ENCODE measurements at regions not wholly inside any gene's neighbourhood (a gene's known extent, or its start where the extent isn't known, plus 50 kb on each side); places are given as distances from the start of the nearest gene placed in this dataset.

DNA sequence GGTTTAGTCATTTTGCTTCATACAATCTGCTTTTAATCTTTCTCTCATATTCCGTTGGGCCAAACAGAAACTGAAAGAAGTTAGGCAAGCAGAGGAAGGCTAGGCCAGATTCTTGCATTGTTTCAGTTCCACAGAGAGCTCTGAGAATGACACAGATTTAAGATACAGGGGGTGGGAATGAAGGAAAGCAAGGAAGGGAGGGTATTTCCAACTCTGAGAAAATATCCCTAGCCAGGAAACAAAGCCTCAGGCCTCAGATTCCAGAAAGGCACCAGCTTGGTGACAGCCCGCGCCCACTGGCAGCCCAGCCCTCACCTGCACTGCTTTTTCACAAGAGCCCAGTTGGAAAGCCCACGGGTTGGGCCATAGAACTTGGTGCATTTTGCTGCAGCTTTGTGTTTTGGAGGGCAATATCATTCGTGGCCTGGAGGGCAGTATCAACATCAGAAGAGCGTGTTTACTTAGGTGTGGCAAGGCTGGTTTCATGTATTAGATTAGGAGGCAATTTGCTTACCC lies 63.5 kb downstream of the ENC1 start:
- peak; percentile 75 for FAIRE-seq

DNA sequence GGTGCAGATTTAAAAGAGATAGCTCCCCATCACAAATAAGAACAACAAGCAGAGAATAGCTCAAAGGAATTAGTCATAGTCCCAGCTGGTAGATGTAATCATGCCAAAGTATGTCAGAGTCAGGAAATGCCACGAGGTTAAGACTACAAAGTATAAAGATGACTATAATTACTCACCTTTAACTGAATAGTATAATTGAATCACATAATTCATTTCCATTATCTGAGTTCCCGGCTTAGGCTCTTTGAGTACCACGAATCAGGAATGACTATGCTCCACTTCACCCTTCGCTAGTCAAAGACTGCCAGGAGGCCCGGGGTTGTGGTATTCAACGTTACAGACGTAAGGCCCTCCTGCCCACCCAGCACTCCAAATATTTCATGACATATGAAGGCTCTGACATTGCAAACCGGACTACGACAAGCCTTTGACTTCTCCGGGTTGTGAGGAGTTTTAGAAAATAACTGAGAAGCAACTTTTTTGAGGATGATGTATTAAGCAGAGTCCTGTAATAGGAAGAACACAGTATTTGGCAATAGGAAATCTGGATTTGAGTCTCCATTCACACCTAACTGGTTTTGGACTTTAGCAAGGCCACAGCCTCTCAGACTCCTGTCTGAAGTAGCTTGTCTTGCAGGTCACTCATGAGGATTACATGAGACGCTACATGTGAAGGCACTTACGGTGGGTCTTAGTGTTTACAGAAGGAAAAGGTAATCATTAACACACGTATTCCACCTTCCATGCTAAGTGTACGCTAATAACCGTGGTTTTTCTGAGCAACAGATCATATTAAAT lies 64.6 kb downstream of the ENC1 start:
- FAIRE-seq = peak; percentile 57

DNA sequence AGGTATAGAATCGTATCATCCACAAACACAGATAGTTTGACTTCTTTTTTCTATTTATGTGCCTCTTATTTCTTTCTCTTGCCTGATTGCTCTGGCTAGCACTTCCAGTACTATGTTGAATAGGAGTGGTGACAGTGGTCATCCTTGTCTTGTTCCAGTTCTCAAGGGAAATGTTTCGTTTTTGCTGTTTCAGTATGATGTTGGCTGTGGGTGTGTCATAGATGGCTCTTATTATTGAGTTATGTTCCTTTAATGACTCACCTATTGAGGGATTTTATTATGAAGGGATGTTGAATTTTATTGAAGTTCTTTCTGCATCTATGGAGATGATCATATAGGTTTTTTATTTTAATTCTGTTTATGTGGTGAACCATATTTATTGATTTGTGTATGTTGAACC lies 70.3 kb downstream of the ENC1 start:
- FAIRE-seq = no peak

DNA sequence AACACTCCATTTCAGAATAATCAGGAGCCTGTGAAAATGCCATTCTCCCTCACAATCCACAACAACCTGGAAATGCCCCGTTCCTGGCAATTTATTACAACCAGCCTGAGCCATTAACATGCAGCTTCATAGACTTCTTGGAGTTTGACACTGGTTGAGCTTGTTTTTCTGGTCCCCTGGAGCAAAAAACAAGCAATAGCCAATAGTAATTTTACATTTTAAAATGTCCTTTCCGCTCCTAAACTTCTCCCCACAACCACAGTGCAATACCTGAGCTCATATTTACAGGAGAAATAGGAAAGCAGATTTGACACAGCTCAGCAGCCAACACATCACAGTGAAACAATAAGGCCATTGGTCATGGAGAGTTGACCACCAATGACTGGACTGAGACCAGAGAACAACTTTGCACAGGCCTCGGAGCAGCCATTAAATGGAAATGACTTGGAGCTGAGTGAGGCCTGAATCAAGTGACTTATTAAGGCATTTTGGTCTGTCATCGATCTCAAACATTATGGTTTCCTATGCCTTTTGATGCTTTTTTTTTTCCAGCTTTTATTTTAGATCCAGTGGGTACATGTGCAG lies 73.0 kb downstream of the ENC1 start:
- FAIRE-seq = no peak

DNA sequence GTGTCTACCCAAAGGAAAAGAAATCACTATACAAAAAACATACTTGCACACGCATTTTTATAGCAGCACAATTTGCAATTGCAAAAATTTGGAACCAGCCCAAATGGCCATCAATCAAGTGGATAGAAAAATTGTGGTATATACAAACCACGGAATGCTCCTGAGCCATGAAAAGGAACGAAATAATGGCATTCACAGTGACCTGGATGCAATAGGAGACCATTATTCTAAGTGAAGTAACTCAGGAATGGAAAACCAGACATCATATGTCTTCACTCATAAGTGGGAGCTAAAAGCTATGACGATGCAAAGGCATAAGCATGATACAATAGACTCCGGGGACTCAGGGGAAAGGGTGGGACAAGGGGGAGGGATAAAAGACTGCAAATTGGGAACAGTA lies 78.4 kb downstream of the ENC1 start:
- no peak for FAIRE-seq

DNA sequence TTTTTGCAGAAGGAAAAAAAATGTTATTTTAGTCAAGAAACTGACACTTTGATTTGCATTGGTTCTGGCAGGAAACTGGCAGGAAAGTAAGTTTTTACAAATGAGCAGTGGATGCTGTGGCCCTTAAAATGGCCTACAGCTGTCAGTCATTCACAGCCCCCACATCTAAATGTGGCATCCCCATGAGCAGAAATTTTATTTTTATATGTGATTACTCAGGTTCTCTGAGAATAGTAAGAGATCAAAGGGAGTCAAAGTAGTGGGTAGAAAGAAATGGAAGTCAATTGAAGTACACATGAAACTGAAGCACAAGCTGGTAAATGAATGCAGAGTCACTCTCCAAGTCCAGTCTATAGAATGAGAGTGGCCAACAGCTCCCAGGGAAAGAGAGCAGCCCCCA lies 80.3 kb downstream of the ENC1 start:
- FAIRE-seq = no peak

DNA sequence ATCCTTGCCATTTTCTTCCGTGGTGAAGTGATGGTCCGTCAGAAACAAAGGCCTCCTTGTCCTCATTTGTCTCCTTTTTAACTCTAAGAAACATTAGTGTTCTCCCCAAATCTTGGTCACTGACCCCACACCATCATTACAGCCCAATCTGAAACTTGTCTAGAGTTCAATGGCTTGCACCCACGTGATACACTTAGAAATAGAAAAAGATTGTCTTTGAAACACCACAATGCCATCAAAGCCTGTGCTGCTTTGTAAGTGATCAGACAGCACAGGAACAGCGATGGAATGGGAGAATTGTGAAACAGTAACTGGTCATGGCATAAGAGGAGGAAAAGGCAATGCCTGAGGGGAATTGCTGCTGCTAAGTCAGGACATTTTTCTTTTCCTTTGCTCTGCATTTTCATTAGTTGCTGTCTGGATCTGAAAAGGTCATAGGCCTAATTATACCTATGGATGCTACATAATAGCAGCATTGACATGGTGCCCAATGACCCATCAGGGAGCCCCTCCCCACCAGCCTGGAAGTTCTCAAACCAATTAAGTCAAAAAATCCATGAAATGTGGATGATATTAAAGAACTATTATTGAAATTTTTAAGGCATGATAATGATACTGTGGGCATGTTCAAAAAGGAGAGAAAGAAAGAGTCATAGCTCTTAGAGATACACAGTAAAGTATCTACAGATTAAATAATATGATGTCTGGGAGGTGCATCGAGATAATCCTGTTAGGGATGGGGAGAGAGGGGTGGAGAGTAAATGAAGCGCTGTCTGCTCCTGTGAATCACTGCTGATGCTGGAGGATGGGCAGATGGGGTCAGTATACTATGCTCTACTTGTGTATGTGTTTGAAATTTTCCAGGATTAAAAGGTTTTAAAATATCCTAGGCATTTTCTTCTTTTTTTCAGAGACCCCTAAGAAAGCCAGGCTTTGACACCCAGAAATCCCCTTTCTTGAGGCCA lies 83.6 kb downstream of the ENC1 start:
- no peak for FAIRE-seq

DNA sequence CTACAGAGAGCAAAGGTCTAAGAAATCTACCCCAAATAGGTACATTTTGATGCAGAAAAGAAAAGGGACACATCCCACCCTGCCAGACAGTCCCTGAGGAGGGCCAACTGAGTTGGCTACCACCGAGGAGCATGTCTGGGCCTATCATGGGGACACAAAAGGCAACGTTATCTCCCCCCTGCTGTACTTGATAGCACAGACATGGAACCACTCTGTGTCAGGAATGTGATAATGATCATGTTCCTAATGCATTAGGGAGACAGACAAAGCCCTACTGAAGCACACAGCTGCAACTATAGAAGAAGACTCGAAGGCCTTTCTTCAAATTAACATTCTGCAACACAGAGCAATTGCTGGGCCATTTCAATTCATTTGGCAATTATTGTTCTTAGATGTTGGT lies 84.5 kb downstream of the ENC1 start:
- no peak for FAIRE-seq

DNA sequence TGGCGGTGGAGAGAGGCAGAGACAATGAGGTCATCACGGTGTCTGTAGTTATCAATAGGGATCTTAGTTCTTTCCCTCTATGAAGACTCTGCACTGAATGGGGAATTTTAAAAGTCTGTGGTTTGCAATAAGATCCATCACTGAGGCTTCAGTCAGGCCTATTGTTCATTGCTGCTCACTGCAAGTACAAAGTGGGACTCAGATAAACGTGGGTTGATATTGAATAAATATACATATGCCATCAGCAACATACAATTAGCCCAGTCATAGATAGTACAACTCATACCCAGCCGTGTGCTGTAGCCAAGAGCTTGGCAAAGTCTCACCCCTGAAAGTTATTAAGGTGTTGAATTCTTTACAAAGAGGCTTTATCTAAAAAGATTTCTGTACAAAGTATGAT lies 88.4 kb downstream of the ENC1 start:
- FAIRE-seq = no peak

DNA sequence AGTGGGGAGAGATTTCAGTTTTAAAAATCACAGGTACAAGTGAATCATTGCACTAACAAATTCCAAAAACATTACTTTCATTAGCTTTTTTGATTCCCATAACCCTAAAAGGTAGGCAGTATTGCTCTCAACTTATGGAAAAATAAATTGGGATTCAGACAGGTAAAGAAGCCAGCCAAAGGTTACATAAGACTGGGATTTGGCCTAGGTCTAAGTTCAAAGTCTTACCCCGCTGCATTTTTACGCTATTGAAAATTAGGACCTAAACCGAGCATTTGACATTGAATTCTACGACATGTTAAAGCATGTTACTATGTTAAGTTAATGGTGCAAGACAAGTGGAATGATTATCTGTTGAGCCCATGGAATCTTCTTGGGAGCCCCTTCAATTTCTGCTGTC lies 89.6 kb downstream of the ENC1 start:
- FAIRE-seq = no peak

DNA sequence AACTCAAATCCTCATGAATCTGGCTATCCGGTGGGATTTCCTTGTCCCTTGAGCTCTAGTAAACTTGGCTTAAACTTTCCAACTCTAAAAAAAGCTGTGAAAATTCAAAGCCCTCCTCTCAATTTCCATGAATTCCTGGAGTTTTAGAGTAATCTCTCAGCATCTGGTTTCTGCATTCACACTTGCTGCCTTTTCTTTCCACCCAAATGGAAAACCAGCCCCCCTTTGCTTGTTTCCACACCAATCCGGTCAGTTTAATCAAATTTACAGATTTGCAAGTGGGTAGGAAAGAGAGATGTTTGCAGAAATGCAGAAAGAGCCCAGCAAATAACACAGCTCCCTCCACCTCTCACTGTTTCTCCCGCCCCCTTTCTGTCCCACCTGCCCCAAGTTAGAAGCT lies 91.1 kb downstream of the ENC1 start:
- no peak for FAIRE-seq

DNA sequence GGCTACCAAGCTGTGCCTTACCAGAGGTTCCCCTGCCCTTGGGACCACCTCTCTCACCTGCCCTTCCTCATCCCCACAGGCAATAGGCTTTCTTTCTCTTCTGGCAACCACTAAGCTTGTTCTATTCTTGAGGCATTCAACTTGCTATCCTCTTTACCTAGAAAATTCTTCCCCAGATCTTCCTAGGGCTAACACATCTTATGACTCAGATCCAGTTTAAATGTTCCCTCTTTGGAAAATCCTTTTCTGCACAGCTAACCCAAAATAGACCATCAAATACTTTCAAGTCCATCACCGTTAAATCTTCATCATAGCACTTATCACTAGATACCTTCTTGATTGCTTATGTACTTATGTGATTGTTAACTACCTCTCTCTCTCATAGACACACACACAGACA lies 93.7 kb downstream of the ENC1 start:
- FAIRE-seq = no peak

DNA sequence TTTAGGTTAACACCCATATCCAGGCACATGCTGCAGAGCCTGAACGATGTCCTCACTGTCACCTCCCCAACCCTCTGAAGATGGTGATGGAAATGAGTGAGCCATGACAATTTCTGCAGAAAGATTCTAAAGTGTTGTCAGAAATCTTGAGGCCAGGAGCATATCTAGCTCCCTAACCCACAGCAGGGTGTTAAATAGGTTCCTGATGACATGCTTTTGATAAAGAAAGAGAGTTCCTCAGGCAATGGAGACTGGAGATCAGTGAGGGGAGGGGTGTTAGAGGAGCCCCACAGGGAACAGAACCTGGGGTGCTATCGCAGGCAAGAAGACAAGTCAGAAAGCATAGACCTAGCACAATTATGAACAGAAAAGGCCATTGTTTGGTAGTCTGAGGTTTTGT lies 95.7 kb downstream of the ENC1 start:
- FAIRE-seq = no peak

DNA sequence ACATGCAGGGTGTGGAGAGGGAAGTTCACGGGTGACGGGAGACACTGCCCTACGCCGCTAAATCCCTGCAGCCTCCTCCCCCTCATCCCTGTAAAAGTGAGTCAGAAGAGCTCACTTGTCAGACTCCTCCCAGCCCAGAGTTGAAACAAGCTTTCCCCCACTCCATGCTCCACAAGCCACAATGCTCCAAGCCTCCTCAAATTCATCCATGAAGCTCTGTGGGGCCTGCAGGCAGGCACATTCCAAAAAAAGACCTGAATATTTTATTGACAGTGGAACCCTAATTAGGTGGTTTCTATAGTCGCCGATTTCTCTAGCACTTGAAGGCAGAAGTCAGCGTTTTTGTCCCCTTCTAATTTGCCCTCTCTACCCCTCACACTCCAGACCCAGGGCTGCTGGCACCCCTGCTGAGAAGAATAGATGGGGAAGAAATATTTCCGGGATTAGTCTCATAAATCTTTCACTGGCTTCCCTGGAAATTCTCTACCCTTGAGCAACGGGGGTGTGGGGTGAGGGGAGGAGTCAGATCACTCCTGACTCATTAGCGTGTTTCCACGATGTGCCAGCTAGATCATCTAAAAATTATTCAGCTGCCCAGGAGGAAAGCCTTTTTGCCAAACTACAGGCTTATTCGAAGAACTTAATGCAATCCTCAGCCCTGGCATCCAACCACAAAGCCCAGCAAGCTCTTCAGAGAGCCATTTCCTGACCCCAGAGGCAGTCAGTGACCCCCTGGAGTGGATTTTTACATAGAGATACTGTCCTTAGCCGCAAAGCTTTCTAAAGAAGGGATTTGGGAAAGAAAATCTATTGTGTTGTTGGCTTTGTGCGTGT lies 97.1 kb downstream of the ENC1 start:
- no peak for FAIRE-seq

DNA sequence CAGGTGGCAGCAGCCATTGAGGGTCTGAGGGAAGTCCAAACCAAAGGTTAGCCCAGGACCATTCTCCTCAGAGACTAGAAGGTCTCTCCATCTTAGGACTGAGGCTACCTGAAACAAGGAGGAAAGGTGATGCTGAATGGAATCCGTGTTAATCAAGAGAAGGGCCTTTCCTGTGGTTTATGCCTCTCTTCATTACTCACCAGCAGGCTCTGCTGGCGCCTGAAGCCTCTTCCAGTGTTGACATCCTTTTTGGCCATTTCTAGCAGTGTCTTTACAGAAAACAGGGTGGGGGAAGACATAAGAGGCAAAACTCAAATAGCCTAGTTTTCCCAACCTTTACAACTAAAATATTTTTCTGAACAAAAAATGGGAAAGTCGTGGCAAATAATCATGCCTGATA lies 98.0 kb downstream of the ENC1 start:
- FAIRE-seq = no peak

DNA sequence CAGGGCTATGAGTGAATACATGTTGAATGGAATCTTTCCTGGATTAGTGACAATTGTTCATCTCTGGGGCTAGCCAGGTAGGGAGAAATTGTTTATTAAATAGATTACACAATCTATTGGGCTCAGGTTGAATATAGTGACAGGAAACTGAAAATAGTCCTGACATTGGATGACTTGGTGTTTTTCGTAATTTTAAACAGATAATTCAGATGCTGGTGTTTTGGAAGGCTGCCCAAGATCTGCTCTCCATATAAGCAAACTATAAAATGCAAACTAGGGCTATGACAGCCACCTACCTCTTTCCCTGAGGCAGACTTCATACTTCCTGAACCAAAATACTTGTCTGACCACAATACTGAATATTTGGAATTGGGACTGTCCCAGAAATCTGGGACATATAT lies 99.1 kb downstream of the ENC1 start:
- no peak for FAIRE-seq

DNA sequence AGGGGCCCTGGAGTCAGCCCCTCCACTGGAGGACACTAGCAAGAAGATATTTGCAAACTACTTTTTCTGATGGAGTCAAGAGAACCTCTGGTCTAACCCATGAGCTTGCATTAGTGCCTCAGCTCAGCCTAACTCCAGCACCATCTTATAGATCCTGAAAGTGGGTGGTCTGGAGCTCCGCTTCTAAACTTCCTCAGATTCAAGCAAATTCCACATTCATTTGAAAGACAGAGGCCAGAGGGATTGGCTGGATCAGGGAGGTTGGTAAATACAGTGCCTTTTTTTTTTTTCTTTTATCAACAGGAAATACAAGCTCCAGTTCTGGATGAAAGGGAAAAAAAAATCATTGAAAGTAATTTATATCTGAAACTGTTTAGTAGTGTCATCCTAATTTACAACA lies 99.9 kb downstream of the ENC1 start:
- FAIRE-seq = no peak

DNA sequence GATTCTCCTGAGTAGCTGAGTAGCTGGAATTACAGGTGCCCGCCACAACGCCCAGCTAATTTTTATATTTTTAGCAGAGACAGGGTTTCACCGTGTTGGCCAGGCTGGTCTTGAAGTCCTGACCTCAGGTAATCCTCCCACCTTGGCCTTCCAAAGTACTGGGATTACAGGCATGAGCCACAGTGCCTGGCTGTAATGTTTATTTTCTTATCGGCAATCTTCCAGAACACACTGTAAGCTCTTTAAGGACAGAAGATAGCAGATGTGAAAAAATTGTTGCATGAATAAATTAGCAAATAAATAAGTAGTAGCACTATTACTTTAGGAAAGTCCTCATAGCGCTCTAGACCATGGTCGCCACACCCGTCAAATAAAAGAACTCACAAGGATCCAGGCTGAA lies 100.5 kb downstream of the ENC1 start:
- FAIRE-seq = no peak

DNA sequence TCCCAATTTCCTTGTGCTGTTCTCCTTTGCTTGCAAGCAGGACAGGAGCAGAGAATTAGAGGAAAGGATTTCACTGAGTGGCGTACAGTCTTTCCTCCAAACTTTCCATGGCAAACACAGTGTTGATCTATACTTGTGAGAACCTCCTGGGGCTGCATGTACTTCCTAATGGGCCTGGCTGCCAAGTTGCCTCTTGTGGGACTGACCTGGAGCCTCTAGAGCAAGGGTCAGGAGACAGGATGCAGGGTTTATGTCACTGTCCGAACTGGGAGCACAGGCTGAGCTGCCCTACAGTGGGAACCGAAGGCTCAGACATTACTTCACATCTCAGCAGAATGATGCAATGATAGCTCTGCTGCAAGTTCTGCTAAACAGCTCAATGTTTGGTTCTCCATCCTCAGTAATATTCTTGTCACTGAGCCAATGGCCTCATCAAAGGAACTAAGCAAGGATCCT lies 102.3 kb downstream of the ENC1 start:
- FAIRE-seq = no peak

DNA sequence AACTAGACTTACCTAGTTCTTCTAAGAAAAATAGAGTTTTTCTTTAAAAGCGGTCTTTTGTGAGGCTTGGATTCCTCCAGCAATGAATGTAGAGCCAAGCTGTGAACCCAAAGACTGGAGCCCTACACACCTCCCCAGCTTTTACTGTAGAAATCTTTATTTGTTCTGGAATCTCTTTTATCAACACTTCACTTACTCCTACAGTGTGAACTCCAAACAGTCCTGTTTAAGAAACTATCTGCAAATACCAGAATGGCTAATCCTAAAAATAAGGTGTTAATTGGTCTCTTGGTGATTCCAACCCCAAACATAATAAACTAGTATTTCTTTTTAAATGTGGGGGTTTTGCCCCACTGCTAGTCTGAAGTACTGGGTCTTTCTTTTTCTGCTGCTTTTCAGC lies 103.9 kb downstream of the ENC1 start:
- no peak for FAIRE-seq

DNA sequence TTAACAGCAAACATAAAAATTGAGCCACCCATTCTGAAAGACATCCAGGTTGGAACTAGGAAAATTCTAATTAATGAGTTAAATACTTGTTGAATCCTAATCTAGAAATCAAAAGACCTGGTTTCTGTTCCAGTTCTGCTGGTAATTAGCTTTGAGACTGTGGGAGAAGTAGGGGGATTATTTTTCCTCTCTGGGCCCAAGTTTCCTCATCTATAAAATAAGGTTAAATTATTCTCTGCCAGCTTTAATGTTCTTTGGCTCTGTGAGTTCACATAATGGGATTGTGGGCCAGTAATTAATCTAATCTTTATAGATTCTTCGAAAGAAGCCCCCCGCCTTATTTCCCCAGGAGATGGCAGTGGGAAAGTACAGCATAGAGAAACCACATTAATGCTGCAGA lies 104.6 kb downstream of the ENC1 start:
- FAIRE-seq = no peak

DNA sequence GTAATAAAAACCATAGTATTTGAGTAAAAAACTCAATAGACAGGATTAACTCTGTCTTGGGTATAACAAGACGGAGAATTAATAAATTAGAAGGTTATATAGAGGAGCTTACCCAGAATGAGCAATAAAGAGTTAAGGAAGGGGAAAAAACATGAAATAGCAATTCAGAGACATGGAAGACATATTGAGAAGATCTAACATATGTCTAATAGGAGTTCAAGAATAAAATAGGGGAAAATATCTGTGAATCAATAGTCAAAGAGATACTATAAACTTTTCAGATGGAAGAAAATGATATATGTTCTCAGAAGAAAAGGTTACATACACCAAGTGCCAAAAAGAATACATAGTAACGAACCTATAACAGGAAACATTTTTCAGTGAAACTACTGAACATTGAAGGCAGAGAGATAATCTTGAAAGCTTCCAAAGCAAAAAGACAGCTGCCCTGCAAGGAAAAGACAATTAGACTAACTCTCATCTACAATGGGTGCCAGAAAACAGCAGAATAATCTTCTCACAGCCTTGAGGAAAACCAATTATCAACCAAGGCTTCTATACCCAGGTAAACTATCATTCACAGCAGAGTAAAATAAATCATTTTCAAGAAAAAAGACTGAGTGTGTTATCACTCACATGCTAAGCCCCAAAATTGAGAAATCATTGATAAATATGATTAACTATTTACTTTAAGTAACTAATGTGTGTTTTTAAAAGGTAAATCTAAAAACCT lies 106.0 kb downstream of the ENC1 start:
- FAIRE-seq = no peak
